MCF 10A (cell line): ENCODE measurements at regions not wholly inside any gene's neighbourhood (a gene's known extent, or its start where the extent isn't known, plus 50 kb on each side); places are given as distances from the start of the nearest gene placed in this dataset.

Experiments
- BruUV-seq: library from RNA; stranded (reverse); fragments of 400-500 nt; replicated peaks from 2 replicates; lab custom pipeline; 2021; lab: Mats Ljungman, UMichigan
- CTCF ChIA-PET: fragments of 300-600 bp; sonication (Branson Sonifier 250); formaldehyde crosslinking; extraction: SDS; loops from one replicate; lab custom pipeline; 2021; ENCODE audit warnings: antibody characterized with exemption, inconsistent platforms; lab: Yijun Ruan, JAX
- POLR2A ChIA-PET: fragments of 300-600, 350-650 bp; sonication (Branson Sonifier 250); formaldehyde crosslinking; extraction: SDS; loops from one replicate; lab custom pipeline; 2020; ENCODE audit warnings: antibody characterized with exemption, inconsistent platforms; lab: Yijun Ruan, JAX
- DNase-seq: peaks from one replicate; pipeline ENCODE4 v3.0.0-alpha.2; 2018; ENCODE audit not compliant: unreplicated experiment
- H3K27ac Mint-ChIP-seq: one replicate; pipeline ENCODE4 v1.8.0; 2022; ENCODE audit warnings: mild to moderate bottlenecking, low read depth, mixed read lengths; ENCODE audit not compliant: unreplicated experiment
- H3K27me3 Mint-ChIP-seq: one replicate; pipeline ENCODE4 v1.8.0; 2022; ENCODE audit warnings: mixed read lengths; ENCODE audit not compliant: insufficient read depth, unreplicated experiment
- H3K36me3 Mint-ChIP-seq: one replicate; pipeline ENCODE4 v1.8.0; 2022; ENCODE audit warnings: mild to moderate bottlenecking, moderate library complexity, mixed read lengths; ENCODE audit not compliant: insufficient read depth, unreplicated experiment
- H3K4me1 Mint-ChIP-seq: one replicate; pipeline ENCODE4 v1.8.0; 2022; ENCODE audit warnings: mixed read lengths; ENCODE audit not compliant: insufficient read depth, unreplicated experiment
- H3K4me3 Mint-ChIP-seq: one replicate; pipeline ENCODE4 v1.8.0; 2022; ENCODE audit warnings: mild to moderate bottlenecking, moderate library complexity, mixed read lengths; ENCODE audit not compliant: unreplicated experiment
- H3K9me3 Mint-ChIP-seq: one replicate; pipeline ENCODE4 v1.8.0; 2022; ENCODE audit warnings: mixed read lengths; ENCODE audit not compliant: unreplicated experiment
- CTCF ChIP-seq: fragments of 200-600 bp; IDR thresholded peaks from one replicate; pipeline ENCODE4 v1.8.0; 2022; ENCODE audit warnings: antibody characterized with exemption, mild to moderate bottlenecking; ENCODE audit not compliant: unreplicated experiment
- intact Hi-C: fragments of 100-400 bp; cut with micrococcal nuclease; formaldehyde crosslinking; loops from 2 replicates; pipeline ENCODE4 v1.14.1; 2022

GRCh38 chr10:10677479-10677878 lies 340.2 kb upstream of the CELF2 start:
- no peak overlapping the region for H3K4me3 Mint-ChIP-seq
- BruUV-seq: no TSS peak
- peak; percentile 67 for TF ChIP-seq CTCF
- H3K4me1 Mint-ChIP-seq: no peaks in the 10 kb centered on the region
- no peak overlapping the region for H3K27ac Mint-ChIP-seq
- ChIA-PET CTCF (interaction anchor here (0.6 to 3.1 kb wide), 17 partner anchors 11 to 1343 kb away, joined by 3 to 16 read pairs (median 3); no protein-coding TSS in a partner anchor), POLR2A (no interaction called here)
- H3K36me3 Mint-ChIP-seq: no peaks in the 10 kb centered on the region
- no peaks in the 10 kb centered on the region for H3K27me3 Mint-ChIP-seq
- H3K9me3 Mint-ChIP-seq: no peaks in the 10 kb centered on the region
- DNase-seq: peak; percentile 80
- intact Hi-C loops: loop anchor here (1.0 to 5.0 kb wide), 6 partner anchors 359 to 1334 kb away; no protein-coding TSS in a partner anchor

DNA sequence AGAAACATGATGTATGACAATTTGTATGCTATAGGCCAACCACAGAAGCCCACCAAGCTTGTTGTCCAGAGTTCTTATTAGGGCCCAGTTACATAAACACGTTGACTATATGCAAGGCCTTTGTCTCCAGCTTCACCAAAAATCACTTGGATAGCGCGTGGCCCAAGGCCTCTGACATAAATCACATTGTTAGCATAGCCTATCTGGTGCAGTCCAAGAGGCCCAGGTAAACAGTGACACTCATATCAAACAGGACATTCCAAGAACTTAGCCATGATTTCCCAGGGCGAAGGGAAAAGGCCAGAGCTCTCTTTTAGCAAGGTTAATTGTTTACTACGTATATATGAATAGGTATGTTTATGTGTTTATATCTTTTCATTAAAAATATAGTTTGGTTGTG lies 337.2 kb upstream of the CELF2 start:
- intact Hi-C loops: no loop called here
- POLR2A ChIA-PET: no interaction called here
- no peak overlapping the region for H3K4me3 Mint-ChIP-seq
- BruUV-seq: no TSS peak
- no peaks in the 10 kb centered on the region for H3K4me1 Mint-ChIP-seq
- no peak overlapping the region for H3K27ac Mint-ChIP-seq
- no peak for DNase-seq
- H3K27me3 Mint-ChIP-seq: no peaks in the 10 kb centered on the region
- no peaks in the 10 kb centered on the region for H3K9me3 Mint-ChIP-seq
- no peak for TF ChIP-seq CTCF
- CTCF ChIA-PET: no interaction called here
- no peaks in the 10 kb centered on the region for H3K36me3 Mint-ChIP-seq

- no peak overlapping the region for H3K4me3 Mint-ChIP-seq
- no peaks in the 10 kb centered on the region for H3K36me3 Mint-ChIP-seq
- intact Hi-C loops: no loop called here
- ChIA-PET CTCF (interaction anchor here (0.5 to 1.5 kb wide), 3 partner anchors 202 to 1343 kb away, joined by 3 to 5 read pairs (median 3); no protein-coding TSS in a partner anchor), POLR2A (interaction anchor here (0.7 kb wide), 1 partner anchor 263 kb away, joined by 3 read pairs; no protein-coding TSS in a partner anchor)
- no peaks in the 10 kb centered on the region for H3K9me3 Mint-ChIP-seq
- H3K27ac Mint-ChIP-seq: no peak overlapping the region
- no peaks in the 10 kb centered on the region for H3K27me3 Mint-ChIP-seq
- no peak for TF ChIP-seq CTCF
- no TSS peak for BruUV-seq
- DNase-seq: no peak
- H3K4me1 Mint-ChIP-seq: no peaks in the 10 kb centered on the region
Observed at GRCh38 chr10:10684972-10685371, 332.7 kb upstream of the CELF2 start.

- CTCF ChIA-PET: interaction anchor here (0.8 kb wide), 1 partner anchor 201 kb away, joined by 3 read pairs; no protein-coding TSS in a partner anchor
- no peaks in the 10 kb centered on the region for H3K36me3 Mint-ChIP-seq
- no TSS peak for BruUV-seq
Observed at GRCh38 chr10:10685566-10685965, 332.1 kb upstream of the CELF2 start.

More at GRCh38 chr10:10685566-10685965, 332.1 kb upstream of the CELF2 start:
- TF ChIP-seq CTCF: no peak
- Mint-ChIP-seq H3K9me3 (no peaks in the 10 kb centered on the region), H3K27me3 (no peaks in the 10 kb centered on the region), H3K27ac (no peak overlapping the region), H3K4me1 (no peaks in the 10 kb centered on the region), H3K4me3 (no peak overlapping the region)
- intact Hi-C loops: no loop called here
- POLR2A ChIA-PET: no interaction called here
- no peak for DNase-seq
